Midbrain (tissue), 1 donor: ENCODE measurements at regions not wholly inside any gene's neighbourhood (a gene's known extent, or its start where the extent isn't known, plus 50 kb on each side); places are given as distances from the start of the nearest gene placed in this dataset.

ENCODE experiments used
- DNase-seq: peaks from one replicate; lab custom pipeline; 2025; lab: John Stamatoyannopoulos, UW

DNA sequence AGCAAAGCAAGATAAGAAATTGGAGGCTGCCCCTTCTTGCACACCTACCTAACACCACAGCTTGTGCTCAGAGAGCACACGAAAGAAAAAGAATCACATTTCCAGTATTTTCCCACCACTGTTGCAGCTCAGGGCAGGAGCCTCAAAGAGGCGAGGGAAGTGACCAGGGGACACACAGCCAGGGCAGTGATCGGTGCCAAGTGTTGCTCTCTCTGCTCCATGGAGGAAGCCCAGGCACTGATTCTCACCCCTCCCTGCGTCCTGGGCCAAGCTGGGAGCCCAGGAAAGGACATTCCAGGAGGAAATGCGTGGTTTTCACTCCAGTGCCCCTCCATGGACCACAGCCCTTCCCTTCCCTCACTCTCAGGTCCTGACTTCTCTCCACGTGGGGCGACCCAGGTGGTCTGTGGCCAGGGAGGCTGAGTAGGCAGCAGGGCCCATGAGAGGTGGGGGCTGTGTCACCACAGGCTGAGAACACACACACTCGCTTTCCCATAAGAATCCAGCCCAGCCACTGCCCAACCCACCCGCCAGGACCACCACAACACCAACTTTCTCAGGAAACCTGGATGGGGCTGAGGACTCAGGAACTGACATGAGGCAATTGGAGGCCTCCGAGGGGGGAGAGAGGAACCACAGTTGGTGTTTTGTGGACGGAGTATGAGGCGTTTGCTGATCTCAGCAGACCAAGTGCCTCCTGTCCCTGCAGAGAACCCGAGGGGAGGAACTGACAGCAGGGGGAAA lies 81.7 kb upstream of the MAFB start:
- no peak for DNase-seq

GRCh38 chr20:40771308-40771610 lies 82.2 kb upstream of the MAFB start:
- DNase-seq: no peak

DNA sequence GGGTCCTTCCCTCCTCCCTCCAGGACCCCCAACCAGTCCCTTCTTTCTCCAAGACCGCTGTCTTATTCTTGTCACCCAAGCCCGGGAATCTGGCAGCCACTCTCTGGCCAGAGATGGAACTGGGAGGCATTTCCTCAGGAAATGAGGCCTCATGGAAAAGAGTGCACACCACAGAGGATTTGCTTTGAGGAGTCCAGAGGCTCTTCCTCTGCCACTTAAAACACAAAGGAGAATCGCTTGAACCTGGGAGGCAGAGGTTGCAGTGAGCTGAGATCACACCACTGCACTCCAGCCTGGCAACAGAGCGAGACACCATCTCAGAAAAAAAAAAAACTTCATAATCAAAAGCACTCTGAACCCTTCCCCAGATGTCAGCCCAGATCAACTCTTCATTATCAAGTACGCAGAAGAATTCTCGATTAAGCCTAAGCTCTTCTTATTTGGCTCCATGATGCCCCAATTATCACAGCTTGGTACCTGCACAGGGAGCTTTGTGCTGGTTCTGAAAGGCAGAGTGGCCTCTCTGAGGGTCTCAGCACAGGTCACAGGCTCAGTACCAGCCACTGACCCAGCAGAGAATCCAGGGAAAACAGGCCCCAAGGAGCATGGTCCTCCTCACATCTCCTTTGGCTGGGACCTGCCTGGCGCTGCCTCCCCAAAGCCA lies 82.9 kb upstream of the MAFB start:
- no peak for DNase-seq

GRCh38 chr20:40773376-40773775 lies 84.3 kb upstream of the MAFB start:
- no peak for DNase-seq

- no peak for DNase-seq
Measured at GRCh38 chr20:40774252-40774651, 85.2 kb upstream of the MAFB start.

DNA sequence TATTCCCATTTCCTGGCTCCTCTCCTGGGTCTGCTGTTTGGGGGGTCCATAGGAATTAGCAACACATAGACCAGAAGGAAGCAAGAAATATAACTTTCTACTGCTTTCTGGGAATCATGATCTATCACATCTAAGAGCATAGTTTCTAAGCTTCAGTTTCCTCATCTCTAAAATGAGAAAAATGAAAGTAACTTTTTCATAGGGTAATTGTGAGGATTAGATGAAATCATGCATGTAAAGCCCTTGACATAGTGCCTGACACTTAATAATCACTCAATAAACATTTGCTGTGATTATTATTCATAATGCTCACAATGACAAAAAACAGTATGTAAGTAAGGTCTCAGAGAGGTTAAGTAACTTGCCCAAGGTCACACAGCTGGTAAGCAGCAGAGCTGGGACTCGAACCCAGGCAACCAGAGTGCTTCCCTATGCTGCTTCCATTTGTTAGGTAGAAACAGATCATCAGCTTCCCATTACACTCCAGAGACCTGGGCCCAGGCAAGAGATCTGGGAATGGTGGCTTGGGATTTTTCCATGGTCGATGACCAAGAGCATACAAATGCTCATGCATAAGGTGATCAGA lies 86.6 kb upstream of the MAFB start:
- DNase-seq: no peak

GRCh38 chr20:40776466-40777457 lies 87.7 kb upstream of the MAFB start:
- no peak for DNase-seq

DNA sequence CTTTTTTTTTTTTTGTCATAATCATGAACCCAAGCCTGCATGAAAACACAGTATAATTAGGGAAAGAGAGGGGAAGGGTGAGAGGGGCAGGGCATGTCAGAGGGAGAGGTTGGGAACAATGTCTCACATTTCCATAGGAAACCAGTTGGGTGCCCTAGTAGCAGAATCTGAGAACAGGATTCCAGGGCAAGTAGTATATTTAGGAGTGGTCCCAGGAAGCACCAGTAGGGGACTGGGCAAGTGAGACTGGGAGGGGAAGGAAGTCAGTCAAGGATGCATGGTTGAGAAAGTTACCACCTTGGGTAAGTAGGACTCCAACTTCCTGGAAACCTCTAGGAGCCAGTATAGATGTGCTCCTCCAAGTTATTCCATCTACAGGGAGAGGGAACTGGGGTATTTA lies 88.6 kb upstream of the MAFB start:
- DNase-seq: no peak

GRCh38 chr20:40778894-40779496 lies 90.0 kb upstream of the MAFB start:
- DNase-seq: no peak

DNA sequence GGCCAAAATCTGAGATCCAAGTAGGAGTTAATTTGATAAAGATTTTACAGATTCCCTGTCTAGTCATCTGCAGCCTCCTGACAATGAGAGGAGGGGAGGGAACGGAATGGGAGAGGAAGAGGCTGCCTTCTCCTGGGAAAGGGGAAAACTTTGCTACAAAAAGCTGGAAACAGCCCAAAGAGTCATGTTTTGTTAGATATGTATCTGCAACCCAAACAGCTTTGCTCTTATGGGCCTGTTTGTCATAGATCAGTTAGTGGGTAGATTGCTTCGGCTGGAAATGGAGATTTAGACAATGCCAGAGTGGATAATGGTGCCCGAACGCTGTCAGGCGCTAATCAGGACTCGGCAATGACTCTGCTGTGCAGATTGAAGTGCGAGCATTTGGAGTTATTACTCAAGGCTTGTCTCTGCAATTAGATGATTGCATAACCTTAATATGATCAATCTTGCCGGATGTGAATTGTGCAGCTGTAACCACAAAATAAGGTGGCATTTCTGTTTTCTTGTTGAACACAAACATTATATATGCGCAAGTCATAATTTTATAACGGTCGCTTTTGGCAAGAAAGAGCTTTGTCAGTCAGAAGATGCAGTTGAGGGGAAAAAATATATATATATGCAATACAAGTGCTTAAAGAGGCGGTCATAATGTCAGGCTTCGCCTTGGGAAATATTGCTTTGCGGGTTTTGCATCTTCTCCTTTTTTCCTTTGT lies 92.4 kb upstream of the MAFB start:
- no peak for DNase-seq

GRCh38 chr20:40782043-40782368 lies 93.0 kb upstream of the MAFB start:
- DNase-seq: no peak

- no peak for DNase-seq
Measured at GRCh38 chr20:40785346-40785745, 96.3 kb upstream of the MAFB start.

GRCh38 chr20:40786336-40786735 lies 97.3 kb upstream of the MAFB start:
- DNase-seq: no peak

DNA sequence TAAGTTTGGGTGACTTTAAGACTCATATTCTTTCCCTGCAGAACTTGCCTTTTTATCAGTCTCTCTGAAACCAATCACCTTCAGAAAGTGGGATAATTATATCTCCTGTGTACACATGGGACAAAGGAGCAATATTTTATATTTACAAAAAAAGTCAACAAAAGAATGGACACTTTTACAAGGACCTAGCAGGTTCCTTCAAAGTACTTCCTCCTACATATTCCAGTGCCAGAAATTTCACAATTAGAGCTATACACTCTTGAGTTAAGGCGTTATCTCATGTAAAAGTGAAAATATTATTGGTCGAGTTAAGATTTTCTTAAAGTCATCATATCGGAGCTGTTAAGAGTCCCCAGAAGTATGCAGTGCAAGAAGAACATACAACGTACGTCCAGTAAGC lies 98.9 kb upstream of the MAFB start:
- DNase-seq: no peak

DNA sequence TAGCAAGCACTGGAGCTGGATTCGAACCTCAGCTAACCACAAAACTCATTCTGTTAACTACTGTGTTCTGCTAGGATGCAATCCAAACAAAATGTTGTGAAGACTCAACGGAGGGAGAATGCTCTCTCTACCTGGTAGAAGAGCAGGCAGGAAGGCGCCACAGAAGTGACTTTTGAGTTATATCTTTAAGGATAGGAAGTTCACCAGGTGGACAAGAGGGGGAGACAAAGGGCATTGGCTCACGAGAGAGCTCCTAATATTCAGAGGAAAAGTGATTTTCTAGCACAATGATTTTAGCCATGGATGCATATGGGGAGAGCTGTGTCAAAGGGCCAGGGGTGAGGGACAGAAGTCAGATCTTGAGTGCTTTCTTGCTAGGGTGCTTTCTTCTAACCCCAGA lies 108.4 kb upstream of the MAFB start:
- DNase-seq: no peak

DNA sequence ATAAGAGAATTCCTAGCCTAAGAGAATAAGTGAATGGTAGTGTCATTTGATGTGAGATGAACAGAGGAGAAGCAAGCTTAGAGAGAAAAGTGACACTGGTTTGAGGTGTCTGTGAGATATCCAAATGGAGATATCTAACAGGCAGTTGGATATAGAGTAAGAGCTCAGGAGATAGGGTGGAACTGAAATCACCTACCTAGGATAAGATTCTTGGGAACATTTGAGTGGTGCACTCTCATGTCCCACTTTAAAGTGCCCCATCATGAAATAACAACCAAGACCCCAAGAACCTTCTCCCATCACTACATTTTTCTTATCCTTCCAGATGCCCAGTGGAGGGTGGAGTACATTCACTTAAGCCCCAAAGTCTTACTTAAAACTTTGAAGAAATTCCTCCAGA lies 109.0 kb upstream of the MAFB start:
- DNase-seq: no peak

GRCh38 chr20:40802886-40803285 lies 113.8 kb upstream of the MAFB start:
- DNase-seq: no peak

- DNase-seq: no peak
Measured at GRCh38 chr20:40803381-40803780, 114.3 kb upstream of the MAFB start.

DNA sequence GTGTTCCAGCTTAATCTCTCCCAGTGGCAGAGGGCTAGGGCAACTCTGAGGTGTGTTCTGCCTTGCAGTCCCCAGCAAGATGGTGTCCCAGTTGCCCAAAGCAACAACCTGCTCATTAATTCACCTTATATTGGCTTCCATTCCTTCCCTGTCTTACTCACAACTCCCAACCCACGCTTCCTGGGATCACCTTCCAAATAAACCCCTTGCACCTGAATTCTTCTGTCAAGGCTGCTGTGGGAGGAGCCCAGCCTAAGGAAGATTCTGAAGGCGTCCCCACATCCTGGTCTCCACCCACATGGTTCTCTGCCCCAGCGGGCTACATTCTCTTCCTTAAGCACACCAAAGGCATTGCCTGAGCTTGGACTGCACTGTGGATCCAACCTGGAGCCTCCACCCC lies 116.6 kb upstream of the MAFB start:
- no peak for DNase-seq

DNA sequence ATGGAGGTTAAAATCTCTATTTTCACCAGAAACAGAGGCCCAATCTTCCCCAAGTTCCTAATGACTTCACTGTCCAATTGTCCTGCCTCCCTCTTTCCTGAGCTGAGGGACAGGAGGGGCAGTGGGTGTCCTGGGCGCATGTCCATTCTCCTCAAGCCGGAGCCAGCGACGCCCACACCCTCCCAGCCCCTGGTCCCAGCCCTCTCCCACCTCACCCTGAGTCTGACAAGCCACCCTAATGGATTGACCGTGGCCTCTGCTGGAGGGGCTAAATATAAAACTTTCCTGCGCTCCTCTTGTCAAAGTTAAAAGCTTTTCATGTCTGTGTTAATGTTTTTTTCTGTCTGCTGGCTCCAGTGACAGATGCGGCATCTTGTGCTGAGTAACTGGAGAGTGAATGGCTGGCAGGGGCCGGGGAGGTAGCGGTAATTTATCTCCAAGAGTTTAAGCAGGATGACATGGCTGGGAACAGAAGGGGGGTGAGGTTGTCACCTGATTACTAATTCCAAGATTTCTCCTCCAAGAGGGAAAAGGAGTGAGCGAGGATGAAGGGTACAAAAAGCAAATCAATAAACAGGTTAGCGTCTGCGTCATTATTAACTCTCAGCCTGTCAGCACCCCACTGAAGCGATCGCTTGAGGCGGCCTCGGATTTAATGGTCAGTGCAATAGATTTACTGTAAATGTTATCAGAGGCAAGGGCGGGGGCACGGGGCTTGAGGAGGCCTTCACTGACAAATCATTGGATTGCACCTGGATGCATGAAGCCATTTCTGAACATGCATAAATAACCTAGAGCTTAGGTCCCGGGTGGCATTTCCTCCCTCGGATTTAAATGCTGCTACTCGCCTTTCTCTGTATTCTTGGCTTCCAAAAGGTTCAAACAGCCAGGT lies 118.1 kb upstream of the MAFB start:
- no peak for DNase-seq

DNA sequence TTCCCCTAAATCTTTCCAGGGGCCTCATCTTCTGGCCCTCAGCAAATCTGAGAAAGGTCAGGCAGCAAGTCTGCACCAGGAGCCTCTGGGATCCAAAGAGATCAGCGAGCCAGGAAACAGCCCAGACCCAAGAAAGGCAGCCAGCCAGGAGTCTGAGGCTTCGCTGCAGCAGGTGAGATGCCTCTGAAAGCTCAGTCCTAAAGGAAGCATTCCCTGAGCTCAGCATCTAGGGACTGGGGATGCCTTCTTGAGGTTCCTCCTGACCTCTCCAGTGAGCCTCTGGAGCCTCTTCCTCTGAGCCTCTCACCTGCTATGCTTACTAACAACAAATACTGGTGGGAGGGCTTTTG lies 118.8 kb upstream of the MAFB start:
- DNase-seq: no peak
